Fibroblast of skin of scalp (primary cell): ENCODE measurements at regions not wholly inside any gene's neighbourhood (a gene's known extent, or its start where the extent isn't known, plus 50 kb on each side); places are given as distances from the start of the nearest gene placed in this dataset.
A peak's percentile ranks its signal among the peaks of the same experiment; 100 is the strongest.

Experiments used
- DNase-seq: peaks from one replicate; pipeline ENCODE4 v3.0.0-alpha.2; 2013

DNA sequence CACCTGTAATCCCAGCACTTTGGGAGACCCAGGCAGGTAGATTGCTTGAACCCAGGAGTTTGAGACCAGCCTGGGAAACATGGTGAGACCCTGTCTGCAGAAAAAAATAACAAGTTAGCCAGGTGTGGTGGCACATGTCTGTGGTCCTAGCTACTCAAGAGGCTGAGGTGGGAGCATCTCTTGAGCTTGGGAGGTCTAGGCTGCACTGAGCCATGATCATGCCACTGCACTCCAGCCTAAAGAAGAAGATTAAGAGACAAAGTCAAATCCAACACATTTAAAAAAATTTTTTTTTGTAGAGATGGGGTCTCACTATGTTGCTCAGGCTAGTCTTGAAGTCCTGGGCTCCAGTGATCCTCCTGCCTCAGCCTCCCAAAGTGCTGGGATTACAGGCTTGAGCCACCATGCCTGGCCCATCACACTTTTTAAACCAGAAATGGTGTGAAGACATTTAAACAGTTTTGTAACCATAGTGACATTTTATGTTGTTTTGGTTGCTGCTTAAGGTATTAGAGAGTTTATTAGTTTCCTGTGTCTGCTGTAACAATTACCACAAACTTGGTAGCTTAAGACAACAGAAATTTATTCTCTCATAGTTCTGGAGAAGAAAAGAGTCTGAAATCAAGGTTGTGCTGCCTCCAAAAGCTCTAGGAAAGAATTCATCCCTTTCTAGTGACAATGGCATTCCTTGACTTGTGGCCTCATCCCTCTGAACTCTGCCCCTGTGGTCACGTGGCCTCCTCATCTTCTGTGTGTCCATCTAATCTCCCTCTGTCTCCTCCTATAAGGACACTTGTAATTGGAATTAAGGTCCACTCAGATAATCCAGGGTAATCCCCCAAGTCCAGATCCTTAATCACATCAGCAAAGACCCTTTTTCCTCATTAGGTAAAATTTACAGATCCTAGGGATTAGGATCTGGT is 104.6 kb upstream of the TNFAIP3 start:
- DNase-seq: no peak

- DNase-seq: no peak
Observed at GRCh38 chr6:137763436-137763835, 103.6 kb upstream of the TNFAIP3 start.

DNA sequence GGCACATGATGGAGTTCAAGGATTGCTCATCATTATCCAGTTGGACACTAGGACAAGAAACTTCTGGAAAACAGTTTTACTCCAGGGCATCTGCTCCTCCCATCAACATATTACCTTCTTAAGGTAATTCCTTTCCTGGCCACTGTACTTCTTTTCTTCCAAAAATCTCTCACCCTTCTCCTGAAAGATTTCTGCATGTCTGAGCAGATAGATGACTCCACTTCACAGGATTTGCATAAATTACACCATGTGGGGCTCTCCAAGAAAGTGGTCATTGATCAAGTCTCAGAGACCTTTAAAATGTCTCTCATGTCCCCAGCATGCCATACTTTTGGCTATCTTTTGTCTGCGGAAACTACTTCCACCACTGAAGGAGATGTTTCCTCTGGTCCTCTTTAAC is 103.2 kb upstream of the TNFAIP3 start:
- DNase-seq: no peak

DNA sequence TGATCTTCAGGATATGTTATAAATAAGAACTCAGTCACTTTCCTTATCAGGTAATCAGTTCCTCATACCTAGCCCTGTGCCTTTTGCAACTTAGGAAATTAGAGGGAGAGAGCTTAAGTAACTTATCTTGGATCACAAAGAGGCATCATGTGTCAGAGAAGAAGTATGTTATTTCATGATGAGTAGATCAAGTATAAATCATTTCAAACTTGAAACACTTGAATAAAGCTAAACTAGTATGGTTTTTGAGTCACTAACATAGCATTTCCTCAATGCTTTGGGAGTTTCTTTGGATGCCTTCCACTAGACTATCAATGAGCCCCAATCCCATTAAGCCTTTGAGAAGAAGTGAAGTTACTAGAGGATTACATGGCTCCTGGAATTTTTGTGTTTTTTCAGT is 102.6 kb upstream of the TNFAIP3 start:
- DNase-seq: peak; percentile 95

GRCh38 chr6:137765059-137765458 is 102.0 kb upstream of the TNFAIP3 start:
- no peak for DNase-seq

DNA sequence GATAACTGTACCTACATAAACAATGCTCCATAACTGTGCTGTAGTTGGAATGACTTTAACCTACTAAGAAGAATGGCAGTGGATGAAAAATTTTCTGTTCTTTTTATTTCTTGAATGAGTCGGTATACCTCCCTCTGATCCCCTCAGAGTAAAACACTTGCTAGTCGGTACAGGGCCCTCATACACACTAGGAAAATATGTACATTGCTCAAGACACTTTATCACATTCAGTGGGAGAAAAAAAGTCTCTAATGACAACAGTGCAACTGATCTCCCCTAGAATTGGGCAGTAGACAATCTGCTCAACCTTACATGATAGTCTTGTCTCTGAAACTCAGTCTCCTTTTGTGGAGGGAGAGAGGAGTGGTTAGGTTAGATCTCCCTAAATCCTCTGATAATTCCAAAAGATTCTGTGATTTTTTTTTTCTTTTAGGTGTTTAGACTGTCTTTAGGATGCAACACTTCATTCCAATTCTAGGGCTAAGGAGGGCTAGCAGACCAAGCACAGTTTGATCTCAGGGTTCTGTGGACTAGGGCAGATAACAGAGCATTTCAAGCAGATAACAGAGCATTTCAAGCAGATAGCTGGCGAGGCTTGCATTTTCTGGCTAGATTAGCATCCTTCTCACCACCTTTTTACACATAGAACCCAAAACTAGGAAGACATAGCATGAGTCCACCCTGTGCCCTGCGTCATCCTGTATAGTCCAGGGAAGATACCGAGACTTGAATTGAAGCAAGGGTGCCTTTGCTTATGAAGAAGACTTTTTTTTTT is 100.3 kb upstream of the TNFAIP3 start:
- DNase-seq: no peak

GRCh38 chr6:137767465-137767864 is 99.6 kb upstream of the TNFAIP3 start:
- DNase-seq: no peak

DNA sequence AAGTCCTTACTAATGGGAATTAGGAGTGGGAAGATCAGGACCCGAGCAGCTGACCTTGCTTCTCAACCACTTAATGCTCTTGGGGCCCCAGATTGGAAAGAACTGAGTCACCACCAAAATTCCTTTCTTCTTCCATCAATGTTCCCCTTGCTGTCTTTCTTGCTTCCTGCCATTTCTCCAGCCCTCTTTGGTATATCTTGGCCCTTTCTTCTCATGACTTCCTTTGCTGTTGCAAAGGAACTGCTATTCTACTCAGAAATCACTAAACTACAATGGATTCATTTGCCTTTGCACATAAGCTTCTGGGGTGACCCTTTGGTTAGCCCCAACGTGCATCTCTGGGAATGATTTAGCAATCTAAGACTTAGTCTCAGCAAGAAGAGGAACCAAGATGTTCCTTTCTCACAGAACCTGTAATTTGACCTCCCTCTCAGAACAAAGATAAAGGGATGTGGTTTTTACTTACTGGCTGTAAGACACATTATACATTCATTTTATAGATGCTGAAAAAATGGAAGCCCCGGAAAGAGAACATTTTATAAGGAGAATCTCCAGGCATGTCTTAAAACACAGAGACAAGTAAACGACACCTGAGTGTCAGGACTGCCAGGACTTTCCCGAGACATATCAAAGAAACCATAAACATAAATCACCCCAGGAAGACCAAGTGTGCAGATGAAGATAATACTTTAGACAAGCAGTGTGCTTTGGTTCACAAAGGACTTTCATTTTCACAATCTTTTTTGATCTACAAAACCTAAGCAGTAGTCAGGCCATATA is 99.0 kb upstream of the TNFAIP3 start:
- DNase-seq: peak; percentile 74

DNA sequence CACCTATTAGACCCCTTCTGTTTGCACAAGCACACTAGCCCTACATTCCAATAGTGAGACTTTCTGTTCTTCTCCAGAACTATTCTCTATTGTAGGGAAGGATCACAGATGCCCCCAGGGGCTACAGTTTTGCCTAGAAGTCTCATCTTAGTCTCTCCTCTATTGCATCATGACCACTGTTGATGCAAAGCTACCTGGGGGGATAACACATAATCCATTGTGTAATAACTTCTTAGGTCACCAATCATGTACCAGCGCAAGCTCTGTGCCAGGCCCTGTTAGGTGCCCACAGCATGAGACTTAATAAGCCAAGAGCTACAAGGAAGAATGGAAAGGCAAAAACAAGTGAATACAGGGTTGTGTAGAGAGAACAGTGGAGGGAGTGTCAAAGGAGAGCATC is 98.1 kb upstream of the TNFAIP3 start:
- no peak for DNase-seq

DNA sequence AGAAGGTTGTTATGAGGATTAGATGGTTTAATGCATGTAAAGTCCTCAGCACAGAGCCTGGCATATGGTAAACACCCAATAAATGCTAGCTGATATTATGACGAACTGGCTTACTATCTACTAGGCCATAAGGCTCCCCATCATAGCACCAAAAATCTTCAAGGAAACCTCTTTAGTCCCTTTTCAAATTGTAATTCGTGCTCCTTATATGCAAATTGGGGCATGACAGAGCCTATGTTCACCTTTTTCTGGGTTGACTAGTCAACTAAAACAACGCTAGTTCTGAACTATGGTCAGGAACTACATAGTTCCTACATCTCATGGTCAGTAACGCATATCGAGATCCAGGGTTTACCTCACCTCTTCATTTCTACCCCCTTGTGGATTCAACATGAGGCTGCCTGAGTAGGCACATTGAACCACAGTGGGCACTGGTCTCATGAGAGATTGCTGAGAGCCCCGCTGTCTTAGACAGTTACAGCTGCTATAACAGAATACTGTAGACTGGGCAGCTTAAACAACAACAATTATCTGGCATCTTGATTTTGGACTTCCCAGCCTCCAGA is 97.2 kb upstream of the TNFAIP3 start:
- no peak for DNase-seq

DNA sequence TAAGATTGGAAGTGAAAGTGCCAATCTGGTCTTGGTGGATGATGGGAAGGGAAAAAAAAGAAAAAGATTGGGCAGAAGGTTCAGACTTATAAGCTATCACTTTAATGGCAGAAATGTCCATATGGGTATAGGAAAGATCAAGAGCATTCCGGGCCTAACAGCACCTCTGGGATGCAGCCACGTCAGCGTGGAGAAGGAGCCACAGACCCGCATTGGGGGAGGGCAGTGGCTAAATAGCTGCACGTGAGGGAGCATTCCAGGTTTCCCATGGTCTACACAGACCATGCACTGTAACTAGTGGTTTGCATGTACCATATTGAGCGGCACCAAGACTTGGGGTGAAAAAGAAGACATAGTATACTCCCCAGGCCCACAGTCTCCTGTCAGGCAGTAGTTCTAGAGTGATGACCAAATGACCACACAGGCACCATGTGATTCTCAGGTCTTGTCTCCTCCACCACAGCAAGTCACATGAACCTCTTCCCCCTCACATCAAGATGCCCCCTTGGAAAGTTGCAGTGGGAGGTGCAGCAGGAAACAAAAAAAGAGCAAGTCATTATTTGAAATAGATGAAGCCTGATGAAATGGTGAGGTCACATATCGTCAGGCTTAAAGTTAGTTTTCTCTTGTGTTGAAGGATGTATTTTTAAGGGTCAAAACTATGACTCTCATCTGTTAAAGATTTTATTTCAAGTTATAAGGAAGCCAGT is 94.4 kb upstream of the TNFAIP3 start:
- DNase-seq: no peak

DNA sequence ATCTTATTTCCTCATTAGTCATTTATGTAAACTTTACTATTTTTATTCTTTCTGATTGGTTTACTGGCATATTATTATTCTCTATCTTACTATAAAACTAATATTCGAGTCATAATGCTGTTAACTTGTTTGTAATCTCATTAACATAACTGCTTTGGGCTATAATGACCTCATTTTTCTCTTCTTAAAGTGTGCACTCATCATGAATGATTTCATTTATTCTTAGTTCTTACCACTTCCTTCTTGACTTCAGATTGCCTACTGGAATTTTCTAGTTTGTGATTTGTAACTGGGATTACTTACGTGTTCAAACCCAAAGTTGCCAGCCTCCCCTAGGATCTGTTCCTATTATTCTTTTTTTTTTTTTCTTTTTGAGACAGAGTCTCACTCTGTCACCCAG is 91.8 kb upstream of the TNFAIP3 start:
- no peak for DNase-seq

DNA sequence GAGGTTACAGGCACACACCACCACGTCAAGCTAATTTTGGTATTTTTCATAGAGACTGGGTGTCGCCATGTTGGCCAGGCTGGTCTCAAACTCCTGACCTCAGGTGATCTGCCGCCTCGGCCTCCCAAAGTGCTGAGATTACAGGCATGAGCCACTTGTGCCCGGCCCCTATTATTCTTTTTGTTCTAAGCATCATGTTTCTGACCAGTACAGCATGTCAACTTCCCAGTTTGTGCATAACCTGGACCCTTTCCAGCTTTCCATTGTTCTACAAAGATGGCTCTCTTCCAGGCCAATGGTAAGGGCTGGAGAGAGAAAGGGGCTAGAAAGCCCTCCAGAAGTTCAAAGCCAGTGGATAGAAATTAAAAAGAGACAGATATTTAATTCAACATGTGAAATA is 91.3 kb upstream of the TNFAIP3 start:
- no peak for DNase-seq

GRCh38 chr6:137776256-137776655 is 90.8 kb upstream of the TNFAIP3 start:
- DNase-seq: no peak

GRCh38 chr6:137776786-137777686 is 90.0 kb upstream of the TNFAIP3 start:
- peak; percentile 74 for DNase-seq

- no peak for DNase-seq
Observed at GRCh38 chr6:137777687-137778075, 89.4 kb upstream of the TNFAIP3 start.

- DNase-seq: no peak
Observed at GRCh38 chr6:137779982-137780381, 87.1 kb upstream of the TNFAIP3 start.

DNA sequence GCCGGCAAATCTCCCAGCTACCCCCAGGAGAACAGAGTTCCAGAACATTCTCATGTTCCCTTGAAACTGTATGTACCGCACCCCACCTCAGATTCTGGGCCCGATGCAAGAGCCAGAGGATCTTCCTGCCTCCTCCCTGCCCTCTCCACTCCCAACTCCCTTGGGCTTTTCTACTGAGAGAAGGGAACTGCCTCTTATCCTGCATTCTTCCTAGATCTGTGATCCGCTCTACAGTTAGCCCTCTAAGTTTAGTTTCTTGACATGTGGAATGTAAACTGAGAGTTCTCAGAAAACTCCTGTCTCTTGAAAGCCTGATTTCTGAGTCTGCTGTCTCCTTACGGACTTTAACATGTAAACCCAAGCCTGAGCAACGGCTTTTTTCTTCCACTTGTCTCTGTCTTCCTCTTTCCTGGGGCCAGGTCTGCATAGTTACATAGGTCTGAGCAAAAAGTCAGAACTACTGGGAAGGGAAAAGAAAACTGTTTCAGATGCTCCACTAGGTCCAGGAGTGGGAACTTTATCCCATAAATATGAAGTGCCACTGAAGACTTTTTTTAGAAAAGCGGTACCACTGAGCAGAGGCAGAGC is 86.5 kb upstream of the TNFAIP3 start:
- peak; percentile 31 for DNase-seq

DNA sequence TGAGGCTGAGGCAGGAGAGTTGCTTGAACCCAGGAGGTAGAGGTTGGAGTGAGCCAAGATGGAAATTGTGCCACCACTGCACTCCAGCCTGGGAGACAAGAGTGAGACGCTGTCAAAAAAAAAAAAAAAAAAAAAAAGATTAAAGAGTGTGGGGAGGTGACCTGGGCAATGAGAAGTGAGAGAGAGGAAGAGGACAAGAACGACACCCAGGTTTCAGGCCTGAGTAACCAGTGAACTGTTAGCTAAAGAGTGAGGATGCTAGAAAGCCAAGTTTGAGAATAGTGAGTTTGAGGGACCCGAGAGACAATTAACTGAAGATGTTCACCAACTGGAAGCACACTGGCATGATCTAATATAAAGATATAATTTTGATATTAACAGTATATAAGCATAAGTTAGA is 85.4 kb upstream of the TNFAIP3 start:
- no peak for DNase-seq
